CD8-positive, alpha-beta T cell (primary cell): ENCODE measurements at regions not wholly inside any gene's neighbourhood (a gene's known extent, or its start where the extent isn't known, plus 50 kb on each side); places are given as distances from the start of the nearest gene placed in this dataset.

Experiments used
- microRNA-seq: library from miRNA; unstranded; fragments of <30 nt; microRNA quantifications from one replicate; pipeline ENCODE4 v1.2.0, GENCODE V29; 2022; ENCODE audit warnings: borderline microRNAs expressed

Small RNAs in the stretch of these regions (microRNA-seq; reads per million reads assigned to microRNA genes)
- gene MIR320D2: 1.3 reads per million
